KMS-11 (cell line): ENCODE measurements at regions not wholly inside any gene's neighbourhood (a gene's known extent, or its start where the extent isn't known, plus 50 kb on each side); places are given as distances from the start of the nearest gene placed in this dataset.
"Not testable (repeated sequence)": the region's sequence is repeated elsewhere in the genome, so short reads cannot be mapped to it uniquely, and the experiment has no call there.

Experiments
- H2AFZ ChIP-seq: fragments of 200-600 bp; sonication (generic); 2 replicates; pipeline ENCODE4 v1.6.1; 2016; ENCODE audit warnings: antibody characterized with exemption, mixed run types, low read depth
- H3K27ac ChIP-seq: fragments of 200-600 bp; sonication (generic); 2 replicates; pipeline ENCODE4 v1.6.1; 2016; ENCODE audit warnings: mild to moderate bottlenecking, mixed run types
- H3K27me3 ChIP-seq: fragments of 200-600 bp; sonication (generic); 2 replicates; pipeline ENCODE4 v1.6.1; 2017; ENCODE audit warnings: mild to moderate bottlenecking, low read depth, mixed run types, moderate library complexity; ENCODE audit not compliant: insufficient read depth
- H3K36me3 ChIP-seq: fragments of 200-600 bp; sonication (generic); 2 replicates; pipeline ENCODE4 v1.6.1; 2017; ENCODE audit warnings: mild to moderate bottlenecking, mixed run types; ENCODE audit not compliant: insufficient read depth
- H3K4me1 ChIP-seq: fragments of 200-600 bp; sonication (generic); 2 replicates; pipeline ENCODE4 v1.6.1; 2016; ENCODE audit warnings: mild to moderate bottlenecking, low read depth, mixed run types; ENCODE audit not compliant: poor library complexity, severe bottlenecking
- H3K4me2 ChIP-seq: fragments of 200-600 bp; sonication (generic); 2 replicates; pipeline ENCODE4 v1.7.0; 2016; ENCODE audit warnings: mild to moderate bottlenecking, mixed run types
- H3K4me3 ChIP-seq: fragments of 200-600 bp; sonication (generic); IDR thresholded peaks from 2 replicates; pipeline ENCODE4 v1.6.1; 2017; ENCODE audit warnings: low read depth, low read length, mixed read lengths; ENCODE audit not compliant: insufficient read depth
- H3K79me2 ChIP-seq: fragments of 200-600 bp; sonication (generic); 2 replicates; pipeline ENCODE4 v1.6.1; 2016; ENCODE audit warnings: low read depth, mixed run types; ENCODE audit not compliant: insufficient read depth
- H3K9ac ChIP-seq: fragments of 200-600 bp; sonication (generic); 2 replicates; pipeline ENCODE4 v1.6.1; 2016; ENCODE audit warnings: mild to moderate bottlenecking, mixed run types
- H4K20me1 ChIP-seq: fragments of 200-600 bp; sonication (generic); 2 replicates; pipeline ENCODE4 v1.6.1; 2016; ENCODE audit warnings: mild to moderate bottlenecking, mixed run types; ENCODE audit not compliant: insufficient read depth
- CTCF ChIP-seq: fragments of 200-600 bp; sonication (generic); conservative IDR thresholded peaks from 2 replicates; pipeline ENCODE4 v1.6.1; 2017; ENCODE audit warnings: low read depth, mild to moderate bottlenecking, antibody characterized with exemption, low read length, moderate library complexity, mixed read lengths

GRCh38 chr12:131204416-131205274, 250.9 kb downstream of the ADGRD1 start:
- H2AFZ ChIP-seq = no peak overlapping the region
- no peak overlapping the region for H3K4me3 ChIP-seq
- no peak overlapping the region for H3K27ac ChIP-seq
- H3K9ac ChIP-seq = no peak overlapping the region
- no peaks in the 10 kb centered on the region for H3K4me1 ChIP-seq
- no peaks in the 10 kb centered on the region for H3K36me3 ChIP-seq
- no peaks in the 10 kb centered on the region for H3K27me3 ChIP-seq
- no peak overlapping the region for H3K4me2 ChIP-seq
- no peaks in the 10 kb centered on the region for H4K20me1 ChIP-seq
- no peaks in the 10 kb centered on the region for H3K79me2 ChIP-seq
- TF ChIP-seq CTCF = no peak

GRCh38 chr12:131205275-131205933, 251.7 kb downstream of the ADGRD1 start:
- not testable (repeated sequence) for H3K9ac ChIP-seq, H2AFZ ChIP-seq, H4K20me1 ChIP-seq, H3K36me3 ChIP-seq, H3K4me1 ChIP-seq, H3K4me3 ChIP-seq, H3K79me2 ChIP-seq, H3K4me2 ChIP-seq, H3K27ac ChIP-seq, H3K27me3 ChIP-seq

- not testable (repeated sequence) for H3K27me3 ChIP-seq, H3K36me3 ChIP-seq, H3K4me2 ChIP-seq, H3K79me2 ChIP-seq, H4K20me1 ChIP-seq, H3K4me1 ChIP-seq, H3K9ac ChIP-seq, H3K4me3 ChIP-seq, H2AFZ ChIP-seq, H3K27ac ChIP-seq
These were observed 253.1 kb downstream of the ADGRD1 start for GRCh38 chr12:131206630-131207299.

GRCh38 chr12:131207300-131207660, 253.6 kb downstream of the ADGRD1 start:
- H3K4me1 ChIP-seq, H3K27ac ChIP-seq, H4K20me1 ChIP-seq, H3K4me2 ChIP-seq, H3K4me3 ChIP-seq, H3K79me2 ChIP-seq, H3K27me3 ChIP-seq, H3K36me3 ChIP-seq, H2AFZ ChIP-seq, H3K9ac ChIP-seq: not testable (repeated sequence)

GRCh38 chr12:131207841-131208240, 254.1 kb downstream of the ADGRD1 start:
- not testable (repeated sequence) for H3K4me3 ChIP-seq, H4K20me1 ChIP-seq, H3K4me1 ChIP-seq, H2AFZ ChIP-seq, H3K79me2 ChIP-seq, H3K27ac ChIP-seq, H3K36me3 ChIP-seq, H3K27me3 ChIP-seq, H3K4me2 ChIP-seq, H3K9ac ChIP-seq

GRCh38 chr12:131208425-131208824, 254.7 kb downstream of the ADGRD1 start:
- H3K27ac ChIP-seq = no peak overlapping the region
- no peak overlapping the region for H3K4me3 ChIP-seq
- H3K4me1 ChIP-seq = no peaks in the 10 kb centered on the region
- H3K79me2 ChIP-seq = no peaks in the 10 kb centered on the region
- H3K27me3 ChIP-seq = no peaks in the 10 kb centered on the region
- TF ChIP-seq CTCF = no peak
- H4K20me1 ChIP-seq = no peaks in the 10 kb centered on the region
- no peak overlapping the region for H3K9ac ChIP-seq
- H3K36me3 ChIP-seq = no peaks in the 10 kb centered on the region
- no peak overlapping the region for H3K4me2 ChIP-seq
- H2AFZ ChIP-seq = no peak overlapping the region
